H9 (cell line): ENCODE measurements at regions not wholly inside any gene's neighbourhood (a gene's known extent, or its start where the extent isn't known, plus 50 kb on each side); places are given as distances from the start of the nearest gene placed in this dataset.

ENCODE experiments used
- DNase-seq: peaks from one replicate; pipeline ENCODE4 v3.0.0-alpha.2; 2017
- H2AFZ ChIP-seq: one replicate; pipeline ENCODE4 v1.6.1; 2013; ENCODE audit warnings: mild to moderate bottlenecking, low read length, control low read depth, moderate library complexity
- H2AK5ac ChIP-seq: 2 replicates; pipeline ENCODE4 v1.6.1; 2013; ENCODE audit warnings: low read length, control low read depth, mixed read lengths; ENCODE audit not compliant: insufficient read length
- H2BK120ac ChIP-seq: one replicate; pipeline ENCODE4 v1.6.1; 2013; ENCODE audit warnings: low read depth, mild to moderate bottlenecking, low read length, control low read depth, inconsistent platforms; ENCODE audit not compliant: poor library complexity, severe bottlenecking
- H2BK12ac ChIP-seq: 2 replicates; pipeline ENCODE4 v1.6.1; 2013; ENCODE audit warnings: low read length, control low read depth, mixed read lengths, low read depth; ENCODE audit not compliant: insufficient read length
- H2BK15ac ChIP-seq: 2 replicates; pipeline ENCODE4 v1.6.1; 2013; ENCODE audit warnings: low read depth, low read length, control low read depth
- H2BK20ac ChIP-seq: one replicate; pipeline ENCODE4 v1.6.1; 2013; ENCODE audit warnings: low read depth, mild to moderate bottlenecking, low read length, control low read depth, inconsistent platforms; ENCODE audit not compliant: poor library complexity, severe bottlenecking
- H2BK5ac ChIP-seq: 2 replicates; pipeline ENCODE4 v1.6.1; 2013; ENCODE audit warnings: low read length, control low read depth, mixed read lengths; ENCODE audit not compliant: insufficient read length
- H3K14ac ChIP-seq: 2 replicates; pipeline ENCODE4 v1.6.1; 2013; ENCODE audit warnings: low read length, control low read depth; ENCODE audit not compliant: insufficient read depth
- H3K18ac ChIP-seq: 2 replicates; pipeline ENCODE4 v1.6.1; 2013; ENCODE audit warnings: low read depth, mild to moderate bottlenecking, mixed read lengths, low read length, control low read depth; ENCODE audit not compliant: insufficient read length
- H3K23ac ChIP-seq: 2 replicates; pipeline ENCODE4 v1.6.1; 2013; ENCODE audit warnings: low read length, control low read depth, mixed read lengths, low read depth; ENCODE audit not compliant: insufficient read length
- H3K23me2 ChIP-seq: 2 replicates; pipeline ENCODE4 v1.6.1; 2013; ENCODE audit warnings: low read depth, mild to moderate bottlenecking, mixed read lengths, low read length, control low read depth; ENCODE audit not compliant: insufficient read length, poor library complexity, severe bottlenecking
- H3K27ac ChIP-seq: 2 replicates; pipeline ENCODE4 v1.5.1; 2013; ENCODE audit warnings: low read length, control low read depth, mixed read lengths, low read depth; ENCODE audit not compliant: insufficient read length
- H3K27me3 ChIP-seq: 2 replicates; pipeline ENCODE4 v1.6.1; 2013; ENCODE audit warnings: low read length, control low read depth, inconsistent platforms; ENCODE audit not compliant: insufficient read depth
- H3K4ac ChIP-seq: 2 replicates; pipeline ENCODE4 v1.6.1; 2013; ENCODE audit warnings: low read depth, mild to moderate bottlenecking, control low read depth, inconsistent platforms, low read length, moderate library complexity
- H3K4me1 ChIP-seq: 2 replicates; pipeline ENCODE4 v1.6.1; 2013; ENCODE audit warnings: low read length, control low read depth, inconsistent platforms; ENCODE audit not compliant: insufficient read depth
- H3K4me2 ChIP-seq: 2 replicates; pipeline ENCODE4 v1.6.1; 2013; ENCODE audit warnings: low read length, control low read depth, mixed read lengths; ENCODE audit not compliant: insufficient read length, insufficient read depth
- H3K56ac ChIP-seq: 2 replicates; pipeline ENCODE4 v1.6.1; 2013; ENCODE audit warnings: low read depth, mild to moderate bottlenecking, mixed read lengths, low read length, control low read depth; ENCODE audit not compliant: insufficient read length
- H3K79me1 ChIP-seq: 2 replicates; pipeline ENCODE4 v1.6.1; 2013; ENCODE audit warnings: low read depth, mild to moderate bottlenecking, moderate library complexity, low read length, control low read depth, inconsistent platforms; ENCODE audit not compliant: insufficient read depth, poor library complexity, severe bottlenecking
- H3K79me2 ChIP-seq: 2 replicates; pipeline ENCODE4 v1.6.1; 2013; ENCODE audit warnings: low read length, control low read depth, inconsistent platforms; ENCODE audit not compliant: insufficient read depth
- H3K9ac ChIP-seq: 2 replicates; pipeline ENCODE4 v1.6.1; 2013; ENCODE audit warnings: low read length, control low read depth, mixed read lengths; ENCODE audit not compliant: insufficient read length; ENCODE audit errors: extremely low read depth
- H3K9me3 ChIP-seq: one replicate; pipeline ENCODE4 v1.6.1; 2013; ENCODE audit warnings: low read depth, low read length, inconsistent platforms; ENCODE audit not compliant: control insufficient read depth
- H3T11ph ChIP-seq: one replicate; pipeline ENCODE4 v1.6.1; 2013; ENCODE audit warnings: mild to moderate bottlenecking, low read length, control low read depth, inconsistent platforms
- H4K20me1 ChIP-seq: one replicate; pipeline ENCODE4 v1.6.1; 2013; ENCODE audit not compliant: control insufficient read depth, insufficient read length, insufficient read depth
- H4K5ac ChIP-seq: 2 replicates; pipeline ENCODE4 v1.6.1; 2013; ENCODE audit warnings: low read depth, mild to moderate bottlenecking, mixed read lengths, low read length, control low read depth; ENCODE audit not compliant: insufficient read length
- H4K8ac ChIP-seq: replicated peaks from 2 replicates; pipeline ENCODE4 v1.6.1; 2013; ENCODE audit warnings: low read length, control low read depth, mixed read lengths, low read depth; ENCODE audit not compliant: insufficient read length
- H4K91ac ChIP-seq: 2 replicates; pipeline ENCODE4 v1.6.1; 2013; ENCODE audit warnings: low read depth, mild to moderate bottlenecking, moderate library complexity, mixed read lengths, low read length, control low read depth; ENCODE audit not compliant: insufficient read length
- H3K27ac Mint-ChIP-seq, 3 experiments: 2 replicates in 2 of 3; 3 replicates in 1 of 3; pipeline ENCODE4 v1.8.0; 2020 to 2021; ENCODE audit warnings: mixed read lengths in 3 of 3, mild to moderate bottlenecking in 1 of 3, moderate library complexity in 1 of 3
- H3K27me3 Mint-ChIP-seq: 2 replicates; pipeline ENCODE4 v1.8.0; 2021; ENCODE audit warnings: low read depth, mild to moderate bottlenecking, moderate library complexity, mixed read lengths
- H3K36me3 Mint-ChIP-seq, 3 experiments: 2 replicates in 2 of 3; 3 replicates in 1 of 3; pipeline ENCODE4 v1.8.0; 2020 to 2021; ENCODE audit warnings: low read depth in 3 of 3, mixed read lengths in 3 of 3; ENCODE audit not compliant: insufficient read depth in 1 of 3
- H3K4me1 Mint-ChIP-seq, 2 experiments: 2 replicates each; pipeline ENCODE4 v1.8.0; 2020; ENCODE audit warnings: mixed read lengths in 2 of 2
- H3K4me3 Mint-ChIP-seq, 2 experiments: 2 replicates in 1 of 2; 3 replicates in 1 of 2; pipeline ENCODE4 v1.8.0; 2020 to 2021; ENCODE audit warnings: mild to moderate bottlenecking in 2 of 2, mixed read lengths in 2 of 2, moderate library complexity in 1 of 2
- H3K9me3 Mint-ChIP-seq, 2 experiments: 2 replicates in 1 of 2; 3 replicates in 1 of 2; pipeline ENCODE4 v1.8.0; 2020; ENCODE audit warnings: mild to moderate bottlenecking in 2 of 2, mixed read lengths in 2 of 2, moderate library complexity in 1 of 2
- CTCF ChIP-seq: fragments of 200-600 bp; sonication (generic); conservative IDR thresholded peaks from 3 replicates; pipeline ENCODE4 v1.8.0; 2021; ENCODE audit warnings: antibody characterized with exemption, mild to moderate bottlenecking
- WGBS: extraction: QIAGEN DNeasy Blood & Tissue Kit; methylation state at CpG from one replicate; pipeline ENCODE4 v1.1.7; 2013; ENCODE audit warnings: missing lambda C conversion rate, low lambda C conversion rate, mixed read lengths; ENCODE audit not compliant: insufficient read length; ENCODE audit errors: extremely low coverage; 5-methylcytosine and 5-hydroxymethylcytosine counted together

GRCh38 chr4:28105271-28105859 is 1244.7 kb downstream of the STIM2 start:
- Histone ChIP-seq H2BK20ac (no peak overlapping the region), H3K56ac (no peak overlapping the region), H4K91ac (no peak overlapping the region), H3K27ac (no peak overlapping the region), H3K4ac (no peak overlapping the region), H3K9ac (no peak overlapping the region), H3T11ph (no peak overlapping the region), H3K79me2 (no peaks in the 10 kb centered on the region), H2AFZ (no peak overlapping the region), H3K18ac (no peak overlapping the region), H2BK120ac (no peak overlapping the region), H4K8ac (no peak overlapping the region), H3K23ac (no peak overlapping the region), H3K23me2 (no peaks in the 10 kb centered on the region), H2AK5ac (no peak overlapping the region), H2BK5ac (no peak overlapping the region), H2BK15ac (no peak overlapping the region), H3K4me1 (no peaks in the 10 kb centered on the region), H4K20me1 (no peaks in the 10 kb centered on the region), H3K27me3 (no peaks in the 10 kb centered on the region), H3K79me1 (no peaks in the 10 kb centered on the region), H2BK12ac (no peak overlapping the region), H4K5ac (no peak overlapping the region), H3K14ac (no peak overlapping the region), H3K4me2 (no peak overlapping the region), H3K9me3 (no peaks in the 10 kb centered on the region)
- Mint-ChIP-seq H3K4me3 (no peak overlapping the region), H3K36me3 (no peaks in the 10 kb centered on the region), H3K27ac (peak overlapping the region in 1 of 3 experiments; percentile 88; a peak in 1 of 7 replicates), H3K9me3 (no peaks in the 10 kb centered on the region), H3K4me1 (no peaks in the 10 kb centered on the region), H3K27me3 (peaks cover 2% of the 10 kb centered on the region; the same call in 1 of the 2 replicates)
- no peak for DNase-seq
- no CpG with 5 or more reads among the region's 2 CpGs for WGBS
- no peak for TF ChIP-seq CTCF
